HG02759 (cell line): ENCODE measurements at regions not wholly inside any gene's neighbourhood (a gene's known extent, or its start where the extent isn't known, plus 50 kb on each side); places are given as distances from the start of the nearest gene placed in this dataset.

Source experiments
- ATAC-seq: cut with Tn5 transposase; IDR thresholded peaks from one replicate; pipeline ENCODE4 v1.9.1; 2021; ENCODE audit warnings: mild to moderate bottlenecking, moderate library complexity; ENCODE audit not compliant: unreplicated experiment

GRCh38 chr6:43876602-43877001 lies 106.6 kb downstream of the VEGFA start:
- no peak for ATAC-seq

GRCh38 chr6:43875849-43876572 lies 106.0 kb downstream of the VEGFA start:
- no peak for ATAC-seq

GRCh38 chr6:43874814-43875590 lies 105.0 kb downstream of the VEGFA start:
- ATAC-seq: no peak

- no peak for ATAC-seq
Measured at GRCh38 chr6:43873806-43874714, 104.0 kb downstream of the VEGFA start.

GRCh38 chr6:43871933-43872332 lies 101.9 kb downstream of the VEGFA start:
- no peak for ATAC-seq

- no peak for ATAC-seq
Measured at GRCh38 chr6:43871284-43871683, 101.3 kb downstream of the VEGFA start.

- no peak for ATAC-seq
Measured at GRCh38 chr6:43870660-43871061, 100.7 kb downstream of the VEGFA start.

GRCh38 chr6:43869792-43870659 lies 100.0 kb downstream of the VEGFA start:
- no peak for ATAC-seq

GRCh38 chr6:43869079-43869710 lies 99.2 kb downstream of the VEGFA start:
- ATAC-seq: no peak

- ATAC-seq: no peak
Measured at GRCh38 chr6:43868467-43868866, 98.5 kb downstream of the VEGFA start.

- no peak for ATAC-seq
Measured at GRCh38 chr6:43867996-43868395, 98.0 kb downstream of the VEGFA start.

- ATAC-seq: no peak
Measured at GRCh38 chr6:43867246-43867645, 97.2 kb downstream of the VEGFA start.

GRCh38 chr6:43865932-43866645 lies 96.1 kb downstream of the VEGFA start:
- no peak for ATAC-seq

GRCh38 chr6:43865086-43865485 lies 95.1 kb downstream of the VEGFA start:
- ATAC-seq: no peak

GRCh38 chr6:43862925-43863324 lies 92.9 kb downstream of the VEGFA start:
- ATAC-seq: no peak

- no peak for ATAC-seq
Measured at GRCh38 chr6:43861212-43861894, 91.3 kb downstream of the VEGFA start.

GRCh38 chr6:43860285-43860684 lies 90.3 kb downstream of the VEGFA start:
- ATAC-seq: no peak

GRCh38 chr6:43859213-43859612 lies 89.2 kb downstream of the VEGFA start:
- no peak for ATAC-seq
